ENCODE measurements at regions not wholly inside any gene's neighbourhood (a gene's known extent, or its start where the extent isn't known, plus 50 kb on each side); places are given as distances from the start of the nearest gene placed in this dataset.
"Not testable (repeated sequence)": the region's sequence is repeated elsewhere in the genome, so short reads cannot be mapped to it uniquely, and the experiment has no call there.

DNA sequence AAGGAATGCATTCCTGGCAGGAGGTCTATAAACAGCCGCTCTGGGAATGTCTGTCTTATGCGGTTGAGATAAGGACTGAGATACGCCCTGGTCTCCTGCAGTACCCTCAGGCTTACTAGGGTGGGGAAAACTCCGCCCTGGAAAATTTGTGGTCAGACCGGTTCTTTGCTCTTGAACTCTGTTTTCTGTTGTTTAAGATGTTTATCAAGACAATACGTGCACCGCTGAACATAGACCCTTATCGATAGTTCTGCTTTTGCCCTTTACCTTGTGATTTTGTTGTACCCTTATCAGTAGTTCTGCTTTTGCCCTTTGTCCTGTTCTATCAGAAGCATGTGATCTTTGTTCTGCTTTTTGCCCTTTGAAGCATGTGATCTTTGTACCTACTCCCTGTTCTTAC lies 71.1 kb upstream of the APBB1IP start:
- not testable (repeated sequence) for TF ChIP-seq SP1 (IDR thresholded peaks at IDR 0.05); L3MBTL2 (conservative IDR thresholded peaks at IDR 0.05); LEF1 (IDR thresholded peaks at IDR 0.05; ENCODE audit: borderline replicate concordance); SUZ12 (IDR thresholded peaks at IDR 0.05); ARNT (IDR thresholded peaks at IDR 0.05); ELF4 (IDR thresholded peaks at IDR 0.05); HDGF (IDR thresholded peaks at IDR 0.05; ENCODE audit: borderline replicate concordance); FOXK2 (IDR thresholded peaks at IDR 0.05); FOXM1 (IDR thresholded peaks at IDR 0.05; ENCODE audit: borderline replicate concordance); NFRKB (IDR thresholded peaks at IDR 0.05); TARDBP (IDR thresholded peaks at IDR 0.05); CTBP1 (IDR thresholded peaks at IDR 0.05; ENCODE audit: borderline replicate concordance)
- TF ChIP-seq, protein P1, sequence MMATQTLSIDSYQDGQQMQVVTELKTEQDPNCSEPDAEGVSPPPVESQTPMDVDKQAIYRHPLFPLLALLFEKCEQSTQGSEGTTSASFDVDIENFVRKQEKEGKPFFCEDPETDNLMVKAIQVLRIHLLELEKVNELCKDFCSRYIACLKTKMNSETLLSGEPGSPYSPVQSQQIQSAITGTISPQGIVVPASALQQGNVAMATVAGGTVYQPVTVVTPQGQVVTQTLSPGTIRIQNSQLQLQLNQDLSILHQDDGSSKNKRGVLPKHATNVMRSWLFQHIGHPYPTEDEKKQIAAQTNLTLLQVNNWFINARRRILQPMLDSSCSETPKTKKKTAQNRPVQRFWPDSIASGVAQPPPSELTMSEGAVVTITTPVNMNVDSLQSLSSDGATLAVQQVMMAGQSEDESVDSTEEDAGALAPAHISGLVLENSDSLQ (IDR thresholded peaks at IDR 0.05): not testable (repeated sequence)

Measured in HEK293T (cell line).